A172 (cell line): ENCODE measurements at regions not wholly inside any gene's neighbourhood (a gene's known extent, or its start where the extent isn't known, plus 50 kb on each side); places are given as distances from the start of the nearest gene placed in this dataset.

Experiments used
- DNase-seq: peaks from one replicate; pipeline ENCODE4 v3.0.0-alpha.2; 2015; ENCODE audit warnings: low spot score

- no peak for DNase-seq
Observed at GRCh38 chr5:23579566-23579965, 72.2 kb downstream of the PRDM9 start.

GRCh38 chr5:23583081-23583480 lies 75.7 kb downstream of the PRDM9 start:
- DNase-seq: no peak

DNA sequence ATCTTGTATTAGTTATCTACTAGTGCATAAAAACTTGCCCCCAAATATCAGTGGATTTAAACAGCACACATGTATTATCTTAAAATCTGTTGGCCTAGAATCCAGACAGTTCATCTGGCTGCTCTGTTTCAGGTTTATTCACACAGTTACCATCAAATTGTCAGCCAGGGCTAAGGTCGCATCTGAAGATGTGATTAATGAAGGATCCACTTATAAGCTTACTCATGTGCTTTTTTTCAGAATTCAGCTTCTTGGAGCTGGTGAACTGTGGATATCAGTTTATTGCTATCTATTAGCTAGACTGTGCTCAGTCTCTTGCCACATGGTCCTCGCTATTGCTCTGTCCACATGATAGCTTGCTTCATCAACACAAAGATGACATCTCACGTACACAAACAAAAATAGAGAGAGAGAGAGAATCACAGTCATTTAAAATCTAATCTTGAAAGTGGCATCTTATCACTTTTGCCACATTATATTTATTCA lies 81.5 kb downstream of the PRDM9 start:
- DNase-seq: no peak

DNA sequence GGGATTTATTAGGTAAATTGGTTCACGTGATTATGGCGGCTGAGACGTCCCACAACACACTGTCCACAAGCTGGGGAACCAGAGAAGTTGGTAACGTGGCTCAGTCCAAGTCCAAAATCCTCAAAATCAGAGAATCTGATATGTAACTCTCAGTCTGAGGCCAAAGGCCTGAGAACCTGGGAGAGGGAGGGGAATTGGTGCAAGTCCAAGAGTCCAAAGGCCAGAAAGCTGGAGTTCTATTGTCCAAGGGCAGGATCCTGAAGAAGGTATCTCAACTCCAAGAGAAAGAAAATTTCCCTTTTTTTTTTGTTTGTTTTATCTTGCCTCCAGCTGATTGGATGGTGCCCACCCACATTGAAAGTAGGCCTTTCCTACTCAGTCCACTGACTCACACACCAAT lies 83.8 kb downstream of the PRDM9 start:
- no peak for DNase-seq

- DNase-seq: no peak
Observed at GRCh38 chr5:23606927-23607326, 99.5 kb downstream of the PRDM9 start.

GRCh38 chr5:23612701-23613100 lies 105.3 kb downstream of the PRDM9 start:
- no peak for DNase-seq

DNA sequence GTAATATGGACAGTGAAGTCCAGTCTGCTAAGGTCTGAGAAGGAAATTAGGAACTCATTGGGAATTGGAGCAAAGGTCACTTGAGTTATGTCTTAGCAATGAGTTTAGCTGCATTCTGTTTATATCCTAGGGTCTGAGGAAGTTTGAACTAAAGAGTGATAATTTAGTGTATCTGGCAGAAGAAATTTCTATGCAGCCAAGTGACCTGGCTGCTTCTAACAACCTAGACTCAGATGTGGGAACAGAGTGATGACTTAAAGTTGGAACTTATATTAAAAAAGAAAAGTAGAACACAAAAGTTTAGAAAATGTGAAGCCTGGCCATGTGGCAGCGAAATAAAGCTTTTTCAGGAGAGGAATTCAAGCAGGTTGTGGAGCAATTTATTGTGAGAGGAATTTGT lies 106.2 kb downstream of the PRDM9 start:
- no peak for DNase-seq

DNA sequence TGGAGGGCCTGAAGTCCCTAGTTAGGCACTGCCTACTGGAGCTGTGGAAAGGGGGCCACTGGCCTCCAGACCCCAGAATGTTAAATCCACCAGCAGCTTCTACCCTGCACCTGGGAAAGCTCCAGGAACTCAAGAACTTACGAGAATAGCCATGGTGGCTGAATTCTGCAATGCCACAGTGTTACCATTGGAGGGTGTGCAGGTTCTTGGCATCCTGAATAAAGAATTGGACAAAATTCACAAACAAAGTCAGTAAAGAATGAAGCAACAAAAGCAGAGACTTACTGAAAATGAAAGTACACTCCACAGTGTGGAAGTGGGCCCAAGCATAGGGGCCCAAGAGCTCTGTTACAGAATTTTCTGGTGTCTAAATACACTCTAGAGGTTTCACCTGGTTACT lies 107.0 kb downstream of the PRDM9 start:
- DNase-seq: no peak

DNA sequence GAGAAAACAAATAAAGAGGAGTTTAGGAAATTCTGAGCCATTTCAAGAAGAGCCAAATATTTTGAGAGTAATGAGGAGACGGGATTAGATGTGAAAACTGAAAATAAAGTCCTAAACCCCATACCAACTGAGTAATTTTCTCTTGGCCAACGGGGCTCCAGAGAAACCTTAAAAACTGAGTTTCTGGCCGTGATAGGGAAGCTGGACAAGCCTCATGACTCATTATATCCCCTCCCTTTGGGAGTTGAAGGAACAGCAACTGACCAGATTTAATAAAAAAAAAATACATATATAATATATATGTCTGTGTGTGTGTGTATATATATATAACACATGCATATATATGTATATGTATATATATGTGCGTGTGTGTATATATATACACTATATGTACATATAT lies 119.6 kb downstream of the PRDM9 start:
- no peak for DNase-seq

DNA sequence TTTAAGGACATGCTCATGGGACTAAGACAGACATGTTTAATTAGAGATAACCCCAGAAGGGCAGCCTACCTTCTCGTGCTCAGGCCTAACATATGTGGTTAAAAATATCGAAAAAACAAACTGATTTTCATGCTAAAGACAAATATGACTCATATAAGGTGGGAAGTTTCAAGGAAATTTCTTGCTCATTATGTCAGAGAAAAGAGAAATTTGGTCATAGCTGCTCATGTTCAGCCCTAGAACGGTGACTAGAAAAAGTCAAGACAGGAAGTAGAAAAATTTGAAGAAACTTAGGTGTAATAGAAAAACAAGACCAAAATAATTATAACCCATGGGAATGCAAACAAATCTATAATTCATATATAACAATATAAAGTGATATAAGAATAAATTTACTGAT lies 120.6 kb downstream of the PRDM9 start:
- no peak for DNase-seq

- peak; percentile 19 for DNase-seq
Observed at GRCh38 chr5:23629396-23629795, 122.0 kb downstream of the PRDM9 start.

- DNase-seq: peak; percentile 64
Observed at GRCh38 chr5:23631302-23632045, 124.1 kb downstream of the PRDM9 start.

- DNase-seq: no peak
Observed at GRCh38 chr5:23635938-23636337, 128.5 kb downstream of the PRDM9 start.

DNA sequence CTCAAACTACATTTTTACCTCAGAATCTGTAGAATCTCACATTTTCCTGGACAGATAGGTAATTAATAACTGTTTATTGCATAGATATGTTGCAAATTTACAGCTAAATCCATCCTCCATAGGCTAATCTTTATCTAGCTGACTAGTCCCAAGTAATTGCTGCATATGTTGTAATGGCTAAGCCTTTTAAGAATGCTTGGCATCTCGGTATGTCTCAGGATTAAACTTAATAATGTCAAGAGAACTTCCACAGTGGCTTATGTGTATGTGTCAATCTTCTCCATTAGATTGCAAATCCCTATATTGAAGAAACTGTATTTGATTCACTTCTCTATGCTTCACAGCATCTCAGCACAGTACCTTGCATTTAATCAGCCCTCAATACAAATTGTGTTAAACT lies 131.9 kb downstream of the PRDM9 start:
- no peak for DNase-seq

DNA sequence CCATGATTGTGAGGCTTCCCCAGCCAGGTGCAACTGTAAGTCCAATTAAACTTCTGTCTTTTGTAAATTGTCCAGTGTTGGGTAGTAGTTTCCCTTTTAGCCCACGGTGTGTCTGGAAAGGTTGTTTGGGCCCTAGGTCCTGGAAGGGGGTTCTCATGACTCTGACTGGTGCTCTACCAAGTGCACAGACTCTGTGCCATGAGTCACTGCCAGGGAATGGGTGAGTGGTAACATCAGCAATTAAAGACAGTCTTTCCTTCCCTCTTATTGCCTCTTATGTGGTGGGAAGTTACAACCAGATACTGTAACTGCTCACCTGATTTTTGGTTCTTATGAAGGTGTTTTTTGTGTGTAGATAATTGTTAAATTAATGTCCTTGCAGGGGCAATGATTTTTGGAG lies 141.2 kb downstream of the PRDM9 start:
- no peak for DNase-seq

DNA sequence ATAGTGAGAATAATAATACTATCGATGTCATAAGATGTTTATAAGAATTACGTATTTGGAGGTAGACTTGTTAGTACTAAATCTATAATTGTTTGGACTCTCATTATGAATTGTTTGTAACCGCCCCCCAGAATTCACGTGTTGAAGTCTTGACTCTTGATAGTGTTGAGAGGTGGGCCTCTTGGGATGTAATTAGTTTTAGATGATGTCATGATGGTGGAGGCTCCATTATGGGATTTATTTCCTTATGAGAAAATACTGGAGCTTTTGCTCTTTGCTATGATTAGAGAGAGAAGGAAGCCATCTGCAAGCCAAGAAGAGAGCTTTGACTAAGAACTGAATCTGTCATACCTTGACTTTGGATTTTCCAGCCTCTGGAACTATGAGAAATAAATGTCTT lies 142.2 kb downstream of the PRDM9 start:
- DNase-seq: no peak

DNA sequence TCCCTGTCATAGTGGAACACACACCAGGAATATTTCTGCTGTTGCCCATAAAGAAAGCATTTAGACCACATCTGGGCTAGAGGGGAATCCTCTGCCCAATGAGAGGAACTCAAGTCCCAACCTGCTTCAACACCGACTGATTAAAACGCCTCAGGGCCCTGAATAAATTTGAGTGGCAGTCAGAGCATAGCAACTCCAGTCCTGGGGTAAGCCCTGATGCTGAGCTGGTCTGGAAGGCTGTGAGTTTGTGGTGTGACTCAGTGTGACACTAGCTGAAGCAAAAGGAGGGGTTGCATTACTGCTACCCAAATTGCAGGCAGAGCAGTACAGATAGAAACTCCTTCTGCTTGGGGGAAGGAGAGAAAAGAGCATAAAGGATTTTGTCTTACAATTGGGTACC lies 148.3 kb downstream of the PRDM9 start:
- DNase-seq: no peak

- no peak for DNase-seq
Observed at GRCh38 chr5:23675456-23675855, 168.0 kb downstream of the PRDM9 start.

- no peak for DNase-seq
Observed at GRCh38 chr5:23677996-23678395, 170.6 kb downstream of the PRDM9 start.

- DNase-seq: no peak
Observed at GRCh38 chr5:23684103-23684502, 176.7 kb downstream of the PRDM9 start.

DNA sequence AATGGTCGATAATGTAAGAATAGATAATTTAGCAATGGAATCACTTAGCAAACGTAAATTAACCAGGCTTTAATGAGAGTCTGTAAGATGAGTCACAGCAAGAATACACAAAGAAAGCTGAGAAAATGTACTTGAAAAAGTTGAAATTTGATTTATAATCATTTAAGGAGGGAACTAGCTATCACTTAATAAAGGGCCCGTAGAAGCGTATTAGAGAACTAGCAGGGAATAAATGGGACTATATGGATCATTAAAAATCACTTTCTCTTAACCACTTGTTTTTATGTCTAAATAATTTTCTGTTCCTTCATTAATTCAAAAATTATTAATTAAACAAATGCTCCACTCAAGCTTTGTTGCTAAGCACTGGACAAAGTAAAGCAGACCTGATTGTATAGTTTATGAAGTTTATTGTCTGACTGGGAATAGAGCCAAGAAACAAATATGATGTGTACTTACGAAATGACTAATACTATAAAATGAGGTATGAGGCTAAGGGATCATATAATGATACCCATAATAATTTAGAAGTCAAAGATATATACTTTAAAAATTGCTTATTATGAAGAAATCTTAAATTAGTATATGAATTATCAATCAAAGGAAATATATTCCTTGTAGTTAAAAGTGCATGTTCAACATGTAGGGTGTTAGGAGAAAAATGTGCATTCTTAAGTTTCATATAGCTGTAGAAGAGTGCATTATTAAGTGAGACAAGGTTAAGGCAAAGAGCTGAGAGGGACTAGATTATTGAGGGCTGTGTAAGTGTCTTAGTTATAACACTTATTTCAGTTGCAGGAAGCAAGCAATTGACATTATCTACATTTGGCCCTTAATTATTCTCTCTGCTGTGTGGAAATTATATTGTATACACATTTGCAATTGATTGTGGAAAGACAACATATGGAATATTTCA lies 196.8 kb downstream of the PRDM9 start:
- peak; percentile 4 for DNase-seq

DNA sequence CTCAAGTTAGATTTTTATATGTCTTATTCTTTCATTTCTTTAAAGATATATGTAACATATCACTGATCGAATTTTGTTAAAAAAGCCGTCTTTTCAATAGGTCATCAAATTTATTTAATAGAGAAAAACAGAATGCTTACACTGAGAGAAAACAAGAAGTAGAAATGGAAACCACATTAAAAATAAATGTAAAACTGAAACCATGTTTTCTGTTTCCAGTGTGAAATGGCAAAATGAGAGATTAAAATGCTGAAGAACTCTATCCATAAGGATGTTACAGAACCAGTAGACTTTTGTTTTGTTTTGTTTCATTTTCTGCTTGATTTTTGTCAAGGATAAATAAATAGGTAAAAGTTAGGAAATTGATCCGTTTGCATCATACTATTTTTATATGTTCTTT lies 210.1 kb downstream of the PRDM9 start:
- DNase-seq: no peak

GRCh38 chr5:23718564-23718963 lies 211.2 kb downstream of the PRDM9 start:
- DNase-seq: no peak
